ENCODE measurements at regions not wholly inside any gene's neighbourhood (a gene's known extent, or its start where the extent isn't known, plus 50 kb on each side); places are given as distances from the start of the nearest gene placed in this dataset.

DNA sequence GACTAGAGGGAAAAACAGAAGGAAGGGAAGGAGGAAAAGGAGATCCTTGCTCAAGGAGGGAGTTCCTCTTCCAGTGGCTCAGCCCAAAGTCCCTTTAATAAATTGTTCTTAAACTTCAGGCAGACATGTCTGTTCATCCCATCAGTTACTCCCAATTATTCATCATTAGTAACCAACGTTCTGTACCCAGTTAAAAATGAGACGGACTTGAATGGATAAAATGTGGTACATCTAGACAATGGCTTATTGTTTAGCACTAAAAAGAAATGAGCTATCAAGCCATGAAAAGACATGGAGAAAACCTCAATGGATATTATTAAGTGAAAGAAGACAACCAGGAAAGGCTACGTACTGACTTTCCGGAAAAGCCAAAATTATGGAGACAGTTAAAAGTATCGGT, 50.8 kb upstream of the ACSL3 start:
- H3K27me3 Mint-ChIP-seq = peaks cover 3% of the 10 kb centered on the region
- ATAC-seq (no peak), DNase-seq (no peak)
- no peaks in the 10 kb centered on the region for H3K9me3 Mint-ChIP-seq
- no peak overlapping the region for H3K27ac Mint-ChIP-seq
- no peak overlapping the region for H3K4me3 Mint-ChIP-seq
- ChIA-PET POLR2A (no interaction called here), CTCF (no interaction called here)
- intact Hi-C loops (cut with micrococcal nuclease) = loop anchor here (5.0 kb wide), 1 partner anchor 103 kb away; no protein-coding TSS in a partner anchor
- no peaks in the 10 kb centered on the region for H3K36me3 Mint-ChIP-seq (ENCODE audit: low read depth)
- TF ChIP-seq, protein P1, sequence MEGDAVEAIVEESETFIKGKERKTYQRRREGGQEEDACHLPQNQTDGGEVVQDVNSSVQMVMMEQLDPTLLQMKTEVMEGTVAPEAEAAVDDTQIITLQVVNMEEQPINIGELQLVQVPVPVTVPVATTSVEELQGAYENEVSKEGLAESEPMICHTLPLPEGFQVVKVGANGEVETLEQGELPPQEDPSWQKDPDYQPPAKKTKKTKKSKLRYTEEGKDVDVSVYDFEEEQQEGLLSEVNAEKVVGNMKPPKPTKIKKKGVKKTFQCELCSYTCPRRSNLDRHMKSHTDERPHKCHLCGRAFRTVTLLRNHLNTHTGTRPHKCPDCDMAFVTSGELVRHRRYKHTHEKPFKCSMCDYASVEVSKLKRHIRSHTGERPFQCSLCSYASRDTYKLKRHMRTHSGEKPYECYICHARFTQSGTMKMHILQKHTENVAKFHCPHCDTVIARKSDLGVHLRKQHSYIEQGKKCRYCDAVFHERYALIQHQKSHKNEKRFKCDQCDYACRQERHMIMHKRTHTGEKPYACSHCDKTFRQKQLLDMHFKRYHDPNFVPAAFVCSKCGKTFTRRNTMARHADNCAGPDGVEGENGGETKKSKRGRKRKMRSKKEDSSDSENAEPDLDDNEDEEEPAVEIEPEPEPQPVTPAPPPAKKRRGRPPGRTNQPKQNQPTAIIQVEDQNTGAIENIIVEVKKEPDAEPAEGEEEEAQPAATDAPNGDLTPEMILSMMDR (IDR thresholded peaks at IDR 0.05) = no peak
- H3K4me1 Mint-ChIP-seq (ENCODE audit: low read depth) = peaks cover 21% of the 10 kb centered on the region
